ENCODE measurements at regions not wholly inside any gene's neighbourhood (a gene's known extent, or its start where the extent isn't known, plus 50 kb on each side); places are given as distances from the start of the nearest gene placed in this dataset.
A peak's percentile ranks its signal among the peaks of the same experiment; 100 is the strongest.

DNA sequence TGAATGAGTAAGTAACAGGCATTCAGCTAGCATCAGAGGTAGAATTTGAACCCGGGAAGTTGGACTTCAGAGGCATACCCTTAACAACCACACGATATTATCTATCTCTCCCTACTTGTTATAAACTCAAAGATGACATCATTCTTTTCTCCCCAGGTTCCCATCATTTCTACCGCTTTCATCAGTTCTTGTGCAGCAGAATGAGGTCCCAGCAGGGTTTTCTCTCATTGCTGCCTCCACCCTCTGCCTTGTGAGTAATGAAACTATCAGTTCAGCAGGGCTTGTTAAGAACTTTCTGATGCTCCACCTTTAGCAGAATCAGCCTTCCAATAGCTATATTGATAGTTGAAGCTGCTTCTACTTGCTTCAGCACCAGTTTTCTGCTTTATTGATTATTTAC is 487.5 kb upstream of the KCNMB2 start:
- DNase-seq (ENCODE audit: low read depth, low spot score) = no peak

DNA sequence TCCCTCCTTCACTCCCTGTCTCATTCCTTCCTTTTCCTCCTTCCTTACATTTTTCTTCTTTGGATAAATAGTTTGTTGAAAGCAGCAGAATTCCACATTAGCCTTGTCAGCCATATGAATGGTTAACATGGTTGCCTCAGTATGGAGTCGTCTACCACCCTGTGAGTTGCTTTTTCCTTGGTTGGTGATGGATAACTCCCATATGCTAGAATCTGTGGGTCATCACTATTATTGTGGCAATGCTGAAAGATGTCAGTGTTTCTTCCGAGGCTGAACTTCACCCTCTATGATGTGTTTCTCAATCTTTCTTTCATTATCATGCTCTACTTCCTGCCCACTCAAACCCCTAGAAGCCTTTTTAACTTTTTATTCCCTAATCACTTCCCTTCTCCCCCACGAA is 481.8 kb upstream of the KCNMB2 start:
- no peak for DNase-seq (ENCODE audit: low read depth, low spot score)

DNA sequence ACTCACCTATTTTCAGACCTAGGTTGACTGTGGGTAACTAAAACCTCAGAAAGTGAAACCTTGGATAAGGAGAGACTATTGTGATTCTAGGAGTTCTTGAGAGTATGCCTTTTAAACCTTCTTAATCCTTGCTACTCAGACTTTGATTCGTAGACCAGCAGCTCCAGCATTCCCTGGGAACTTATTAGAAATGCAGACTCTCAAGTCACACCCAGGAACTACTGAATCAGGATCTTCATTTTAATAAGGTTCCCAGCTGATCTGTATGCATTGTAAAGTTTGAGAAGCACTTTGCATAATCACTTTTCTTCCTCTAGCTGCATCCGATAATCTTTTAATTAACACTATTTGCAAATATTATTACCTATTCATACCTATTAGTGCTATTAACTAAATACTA is 480.3 kb upstream of the KCNMB2 start:
- DNase-seq (ENCODE audit: low read depth, low spot score) = no peak

DNA sequence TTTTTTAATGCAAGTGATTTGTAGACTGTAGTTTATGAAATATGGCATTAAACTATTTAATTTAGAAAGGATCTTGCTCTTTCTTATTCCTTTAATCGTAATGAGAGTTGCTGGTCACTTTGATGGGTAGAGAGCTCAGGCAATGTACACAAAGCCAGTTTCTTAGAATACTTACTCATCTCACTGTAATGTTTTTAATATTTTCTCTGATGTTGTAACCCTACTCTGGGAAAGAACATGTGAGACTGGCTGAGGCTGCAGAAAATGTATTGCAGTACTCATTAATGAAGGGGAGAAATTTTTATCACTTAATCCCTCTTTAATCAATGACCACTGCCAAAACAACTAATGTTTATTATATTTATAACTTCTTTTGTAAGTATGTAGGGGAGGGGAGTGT is 479.4 kb upstream of the KCNMB2 start:
- no peak for DNase-seq (ENCODE audit: low read depth, low spot score)

DNA sequence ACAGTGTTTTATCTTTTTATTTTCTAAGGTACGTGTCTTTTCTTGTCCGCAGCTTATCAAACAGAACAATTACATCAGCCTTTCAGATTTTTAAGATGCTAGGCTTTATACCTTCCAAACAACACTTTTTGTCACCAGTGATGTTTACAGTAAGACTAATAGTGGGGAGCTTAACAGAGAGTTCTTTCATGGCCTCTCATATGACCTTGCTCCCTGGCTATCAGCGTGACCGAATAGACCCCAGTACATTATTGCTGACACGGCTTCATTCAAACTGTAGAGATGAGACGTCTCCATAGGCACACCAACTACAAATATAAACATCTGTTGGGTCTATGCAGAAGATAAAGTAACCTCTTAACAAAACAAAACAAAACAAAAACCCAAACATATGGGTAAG is 477.6 kb upstream of the KCNMB2 start:
- DNase-seq (ENCODE audit: low read depth, low spot score) = no peak

DNA sequence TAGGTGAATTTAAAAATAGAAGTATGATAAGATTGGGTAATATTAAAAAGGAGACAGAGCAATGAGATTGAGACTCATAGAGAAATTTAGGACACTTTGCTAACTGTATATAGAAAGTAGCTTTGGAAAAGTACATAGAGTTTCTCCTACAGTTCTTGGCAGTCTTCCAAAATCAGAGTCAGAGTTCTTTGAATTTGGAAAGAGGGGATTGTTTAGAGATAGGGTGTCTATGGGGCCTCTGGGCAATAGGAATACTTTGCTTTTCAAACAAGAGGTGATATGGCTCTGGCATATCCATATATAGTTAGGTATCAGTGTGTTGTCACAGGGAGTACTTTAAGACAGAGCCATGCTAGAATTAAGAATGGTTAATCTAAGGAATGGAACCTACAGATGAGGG is 477.1 kb upstream of the KCNMB2 start:
- no peak for DNase-seq (ENCODE audit: low read depth, low spot score)

DNA sequence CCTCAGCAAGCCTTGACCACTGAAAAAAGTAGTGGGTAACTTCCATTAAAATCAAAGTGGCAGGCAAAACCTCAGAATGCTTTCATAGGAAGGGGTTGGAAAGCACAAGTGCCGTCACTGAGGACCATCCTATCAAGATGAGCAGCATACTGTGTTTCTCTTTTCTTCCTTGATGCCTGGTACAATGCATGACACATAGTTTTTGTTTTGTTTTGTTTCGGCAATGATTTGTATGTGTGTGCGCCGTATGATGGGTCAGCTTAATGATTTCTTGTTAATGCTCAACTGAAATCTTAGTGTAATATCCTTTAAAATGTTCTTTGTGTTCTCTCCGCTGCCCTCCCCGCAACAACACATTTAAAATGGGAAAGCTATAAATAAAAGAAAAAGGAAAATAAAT is 476.4 kb upstream of the KCNMB2 start:
- DNase-seq (ENCODE audit: low read depth, low spot score) = no peak

DNA sequence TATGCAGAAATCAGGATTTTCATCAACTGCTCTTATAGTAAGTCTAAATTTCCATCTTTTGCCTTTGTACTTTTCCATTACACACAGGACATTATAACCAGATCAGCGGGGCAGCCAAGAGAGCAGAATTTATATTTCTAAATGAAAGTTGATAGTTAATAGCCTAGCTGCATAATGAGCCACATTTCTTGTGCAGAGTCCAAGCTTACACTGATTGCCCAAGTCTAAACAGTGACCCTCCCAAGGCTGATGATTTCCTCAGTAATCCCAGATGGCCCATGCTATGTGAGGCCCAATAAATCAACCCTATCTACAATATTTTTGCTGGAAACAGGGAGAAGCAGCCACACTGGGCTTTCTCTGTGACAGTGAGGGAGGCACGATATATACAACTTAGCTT is 475.8 kb upstream of the KCNMB2 start:
- DNase-seq (ENCODE audit: low read depth, low spot score) = no peak

DNA sequence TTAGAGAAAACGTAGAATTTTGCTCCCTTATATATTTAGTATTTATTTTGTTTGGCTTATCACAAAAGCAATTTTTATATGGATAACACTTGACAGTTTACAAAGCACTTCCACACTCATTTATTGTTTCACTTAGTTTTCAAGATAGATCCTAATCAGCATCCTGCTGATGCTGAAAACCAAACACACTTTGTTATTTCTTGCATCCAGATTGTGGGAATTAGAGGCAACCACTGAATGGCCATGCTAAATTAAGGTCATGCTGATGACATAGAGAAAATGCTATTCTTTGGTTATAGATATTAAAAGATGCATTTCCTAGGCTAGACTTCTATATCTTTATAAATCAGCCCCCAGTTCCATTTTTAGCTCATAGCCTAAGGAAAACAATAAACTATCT is 474.1 kb upstream of the KCNMB2 start:
- DNase-seq (ENCODE audit: low read depth, low spot score) = no peak

DNA sequence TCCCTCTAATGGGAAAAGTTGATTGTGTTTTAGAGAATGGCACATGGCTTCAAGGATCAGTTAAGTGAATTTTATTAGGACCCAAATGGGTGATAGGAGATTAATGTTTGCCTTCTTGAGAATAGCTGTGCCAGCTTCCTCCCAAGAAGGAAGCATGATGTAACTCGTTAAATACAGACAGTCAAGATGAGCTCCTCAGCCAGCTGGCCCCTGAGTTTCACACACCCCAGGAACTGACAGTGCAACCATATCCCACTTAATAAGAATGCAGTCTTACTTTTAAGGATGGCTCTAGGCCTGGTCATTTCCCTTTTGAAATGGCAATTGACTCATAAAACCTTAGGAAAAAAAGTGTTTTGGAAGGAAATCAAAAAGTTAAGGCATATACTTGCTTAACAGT is 472.8 kb upstream of the KCNMB2 start:
- DNase-seq (ENCODE audit: low read depth, low spot score) = no peak

DNA sequence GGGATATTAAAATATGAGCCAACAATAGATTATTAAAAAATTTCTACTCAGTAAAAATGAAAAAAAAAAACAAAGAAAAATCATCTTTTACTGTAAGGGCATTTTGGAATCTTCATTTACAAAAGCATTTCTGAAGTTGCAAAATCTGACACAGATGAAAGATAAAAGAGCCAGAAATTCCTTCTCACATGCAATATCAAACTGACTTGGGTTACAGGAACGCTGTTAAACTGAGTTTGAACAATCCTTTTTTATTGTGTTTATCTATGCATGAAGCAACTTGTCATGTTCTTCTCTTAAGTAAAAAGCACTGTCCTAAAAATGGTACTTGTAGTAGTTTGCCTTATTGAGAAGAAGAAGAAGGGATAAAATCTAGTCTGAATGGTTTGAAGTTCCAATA is 468.5 kb upstream of the KCNMB2 start:
- no peak for DNase-seq (ENCODE audit: low read depth, low spot score)

DNA sequence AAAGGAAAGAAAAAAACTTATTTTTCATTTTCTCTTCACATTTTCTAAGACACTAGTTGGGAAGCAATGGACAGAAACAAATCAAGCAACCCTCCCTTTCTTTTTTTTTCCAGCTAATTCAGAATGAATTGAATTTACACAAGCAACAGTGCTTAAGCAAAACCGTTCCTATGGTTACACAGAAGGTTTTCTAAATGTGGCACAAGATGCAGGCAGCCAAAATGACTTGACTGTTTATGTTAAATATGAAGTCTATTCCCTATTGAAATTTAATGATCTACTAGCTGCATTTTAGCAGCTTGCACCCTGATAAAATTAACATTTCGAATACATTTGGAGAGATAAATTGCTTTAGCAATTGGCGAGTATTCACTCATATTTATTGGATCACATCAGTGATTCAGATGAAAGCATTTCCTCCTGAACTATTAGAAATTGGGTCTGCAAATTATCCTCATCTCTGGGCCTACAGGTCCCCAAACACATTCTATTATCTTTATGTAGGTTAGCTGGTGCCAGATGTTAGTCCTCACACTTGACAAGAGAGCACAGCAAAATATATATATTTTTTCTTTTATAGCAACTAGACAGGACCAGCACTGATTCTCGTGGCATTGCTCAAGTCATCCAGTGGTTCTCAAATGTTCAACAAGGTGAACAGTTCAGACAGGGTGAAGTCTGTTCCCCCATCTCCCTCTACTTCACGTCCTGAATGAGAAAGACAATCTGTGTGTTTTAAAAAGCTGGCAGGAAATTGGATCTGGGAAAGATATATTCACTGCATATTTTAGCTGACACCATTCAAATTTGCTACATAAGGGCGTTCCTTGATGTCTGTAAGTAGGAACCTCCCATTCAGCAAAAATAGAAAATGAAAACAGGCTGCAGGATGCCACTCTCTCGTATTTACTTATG is 463.6 kb upstream of the KCNMB2 start:
- DNase-seq (ENCODE audit: low read depth, low spot score) = no peak

DNA sequence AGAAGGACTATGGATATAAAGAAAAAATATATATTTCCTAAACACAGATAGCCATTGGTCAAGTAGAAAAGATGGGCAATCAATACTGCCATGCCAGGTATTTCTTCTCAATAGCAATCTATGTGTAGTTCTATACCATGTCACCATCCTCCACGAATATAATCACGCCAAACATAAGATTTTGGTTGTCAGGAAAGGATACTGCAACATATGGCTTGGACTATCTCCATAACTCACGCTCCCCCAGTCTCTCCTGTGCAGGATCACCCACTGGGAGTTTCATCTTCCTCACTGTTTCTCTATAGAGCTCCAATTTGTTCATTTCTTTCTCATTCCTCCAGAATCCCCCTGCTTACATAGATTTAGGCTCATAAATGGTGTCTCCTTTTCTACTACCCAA is 462.9 kb upstream of the KCNMB2 start:
- no peak for DNase-seq (ENCODE audit: low read depth, low spot score)

DNA sequence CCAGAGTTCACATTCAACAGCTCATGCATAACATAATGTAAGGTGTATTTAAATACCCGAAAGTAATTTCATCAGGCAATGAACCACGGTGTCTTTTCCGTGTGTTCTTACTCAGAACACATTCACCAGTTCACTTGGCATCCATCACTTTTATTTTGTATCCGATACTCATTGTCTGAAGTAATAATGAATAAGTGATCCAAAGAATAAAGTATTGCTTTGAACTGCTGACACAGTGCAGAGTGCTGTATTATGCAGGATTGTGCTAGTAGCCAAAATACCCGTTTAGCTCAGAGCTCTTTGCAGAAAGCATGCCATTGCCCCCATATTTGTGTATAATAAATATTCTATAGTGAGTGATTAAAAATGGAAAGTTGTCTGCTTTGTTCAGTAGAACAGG is 460.9 kb upstream of the KCNMB2 start:
- DNase-seq (ENCODE audit: low read depth, low spot score) = no peak

DNA sequence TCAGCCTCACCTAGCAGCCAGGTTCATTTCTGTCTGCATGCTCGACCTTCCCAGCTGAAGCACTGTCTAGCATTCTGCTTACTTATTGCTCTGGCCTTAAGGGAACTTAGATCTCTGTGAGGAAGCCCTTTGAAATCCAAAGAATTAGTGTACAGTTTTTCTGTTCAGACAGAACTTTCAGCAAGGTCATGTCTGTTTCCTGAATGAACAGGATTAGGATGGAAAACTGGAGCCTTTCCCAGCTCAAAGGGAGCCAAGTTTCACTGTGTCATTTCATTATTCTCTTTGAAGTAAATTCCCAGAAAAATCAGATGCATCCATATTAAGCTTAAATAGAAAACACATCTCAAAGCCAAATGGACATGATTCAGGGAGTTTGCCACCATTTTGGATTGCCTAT is 457.3 kb upstream of the KCNMB2 start:
- DNase-seq (ENCODE audit: low read depth, low spot score) = no peak

DNA sequence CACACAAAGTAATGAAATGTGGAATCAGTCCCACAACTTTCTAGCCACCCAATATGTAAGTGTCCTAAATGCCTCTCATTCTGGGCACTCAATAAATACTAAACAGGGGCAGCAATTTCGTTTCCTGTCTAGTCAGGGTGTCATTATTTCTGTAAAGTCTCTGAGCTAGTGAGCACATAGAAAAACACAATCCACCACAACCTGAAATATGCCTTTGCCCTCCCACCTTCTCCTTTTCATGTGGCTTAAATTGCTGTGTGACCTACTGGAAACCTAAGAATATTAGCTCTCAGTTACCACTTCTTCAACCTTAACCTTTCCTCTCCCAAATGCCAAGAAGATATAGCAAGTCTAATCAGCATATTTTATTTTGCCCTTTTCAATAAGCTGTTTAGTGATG is 456.3 kb upstream of the KCNMB2 start:
- DNase-seq (ENCODE audit: low read depth, low spot score) = no peak

DNA sequence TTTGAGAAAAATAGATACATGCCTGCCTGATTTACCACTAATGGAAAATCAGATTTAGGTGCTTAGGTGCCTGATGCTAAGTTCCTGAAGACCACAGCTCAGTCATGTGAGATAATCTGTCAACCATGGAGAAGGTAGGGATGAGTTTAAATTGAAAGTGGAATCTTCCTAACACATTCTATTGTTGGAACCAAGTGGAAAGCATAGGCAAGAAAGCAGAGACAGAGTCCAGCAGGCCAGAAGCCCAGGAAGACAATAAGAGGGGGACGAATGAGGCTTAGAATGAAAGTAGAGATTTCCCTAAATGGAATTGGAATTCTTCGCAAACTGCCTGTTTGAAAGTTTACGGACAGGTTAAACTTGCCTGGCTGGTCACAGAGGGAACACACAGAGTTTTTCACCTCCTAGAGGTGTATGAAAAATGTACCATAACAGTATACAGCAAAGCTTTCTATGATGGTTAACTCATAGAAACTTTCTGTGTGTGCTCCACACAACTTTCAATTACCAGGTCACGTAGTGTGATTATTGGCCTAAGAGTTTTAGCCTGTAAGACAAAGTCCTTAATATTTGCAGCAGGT is 453.8 kb upstream of the KCNMB2 start:
- no peak for DNase-seq (ENCODE audit: low read depth, low spot score)

DNA sequence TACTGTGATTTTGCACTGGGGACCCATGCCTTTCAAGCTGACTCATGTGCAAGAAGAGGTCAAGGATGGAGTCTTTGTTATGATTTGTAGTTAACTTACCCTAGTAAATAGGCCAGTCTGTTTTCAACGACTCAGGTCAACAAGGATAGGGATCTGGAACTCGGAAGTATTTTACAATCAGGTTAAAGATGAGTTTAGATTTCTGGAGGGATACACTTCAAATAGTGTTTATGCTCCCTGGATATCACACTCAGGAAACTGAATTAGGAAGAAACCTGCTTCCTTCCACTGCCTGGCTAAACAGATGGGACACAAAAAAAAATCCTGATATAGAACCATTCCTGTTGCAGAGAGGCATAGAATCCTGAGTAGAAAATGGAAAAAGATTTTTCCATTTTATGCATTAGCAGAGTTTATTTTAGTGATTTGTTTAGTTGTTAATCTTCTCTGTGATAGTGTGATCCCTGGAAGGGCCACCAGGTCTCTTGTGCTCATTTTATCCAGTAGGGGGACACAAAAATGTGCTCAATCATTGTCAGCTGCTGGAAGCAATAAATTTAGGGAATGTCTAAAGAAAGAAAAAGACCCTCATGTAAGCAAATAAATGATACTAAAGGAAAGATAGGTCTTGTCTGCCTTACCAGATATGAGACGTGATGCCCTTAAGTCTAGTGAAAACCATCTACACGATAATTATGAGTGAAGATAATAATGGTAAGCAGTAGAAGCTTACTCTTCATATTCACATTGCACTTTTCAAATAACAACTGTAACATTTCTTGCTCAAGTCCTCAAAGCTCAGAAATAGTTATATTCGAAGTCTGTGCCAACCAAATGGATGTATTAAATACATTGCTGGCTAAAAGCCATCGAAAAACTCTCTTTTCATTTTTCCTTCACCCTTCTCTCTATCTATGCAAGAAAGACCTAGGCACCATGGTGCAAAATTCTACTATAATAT is 452.1 kb upstream of the KCNMB2 start:
- no peak for DNase-seq (ENCODE audit: low read depth, low spot score)

DNA sequence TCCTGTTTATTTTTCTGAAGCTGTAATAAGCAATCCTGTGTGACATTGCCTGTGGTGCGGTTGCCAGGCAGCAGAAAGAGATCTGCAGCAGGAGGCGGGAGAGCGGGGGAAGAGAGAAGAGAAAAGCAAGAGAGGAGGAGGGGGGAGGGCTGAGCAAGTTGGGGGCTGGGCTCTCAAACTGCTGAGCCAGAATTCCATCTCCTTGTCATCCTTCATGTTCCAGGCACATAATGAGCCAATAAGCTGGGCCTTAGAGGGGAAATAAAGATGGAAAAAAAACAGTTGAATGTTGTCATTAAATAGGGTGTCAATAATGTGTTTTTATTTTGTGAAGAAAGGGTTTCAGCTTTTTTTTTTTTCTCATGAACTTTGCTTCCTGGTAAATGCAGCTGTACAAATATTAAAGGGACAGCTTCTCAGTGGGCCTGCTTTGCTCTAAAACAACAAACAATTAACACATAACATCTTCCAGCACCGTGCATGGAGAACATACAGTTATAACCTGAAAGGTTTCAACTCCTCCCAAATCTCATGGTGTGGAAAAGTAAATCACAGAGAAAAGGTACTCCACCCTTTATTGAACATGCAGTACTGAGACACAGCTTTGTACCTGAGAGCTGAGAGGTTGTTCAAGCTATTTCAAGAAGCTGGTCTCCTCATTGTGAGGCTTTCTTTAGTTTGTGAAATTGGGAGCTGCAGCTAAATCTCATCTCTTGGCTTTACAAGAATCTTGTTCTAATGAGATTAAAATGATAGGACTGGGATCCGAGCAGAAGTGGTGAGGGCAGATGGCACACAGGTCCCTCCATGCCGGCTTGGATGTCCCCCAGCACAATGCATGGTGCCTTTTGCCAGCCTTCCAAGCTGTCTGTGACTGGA is 451.1 kb upstream of the KCNMB2 start:
- peak; percentile 90 for DNase-seq (ENCODE audit: low read depth, low spot score)

DNA sequence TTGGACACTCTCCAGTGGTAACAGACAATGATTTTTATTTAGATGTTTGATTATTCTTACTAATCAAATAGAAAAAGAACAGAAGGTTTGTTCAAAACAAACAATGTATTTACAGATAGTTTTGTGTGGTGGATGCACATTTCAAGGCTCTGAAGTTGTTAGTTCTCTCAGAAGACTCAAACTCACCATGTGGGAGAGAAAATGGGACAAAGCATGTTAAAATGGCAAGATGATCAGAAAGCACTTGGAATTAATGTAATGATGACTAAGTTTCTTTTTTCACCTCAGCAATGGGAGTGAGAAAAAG is 450.5 kb upstream of the KCNMB2 start:
- DNase-seq (ENCODE audit: low read depth, low spot score) = no peak

DNA sequence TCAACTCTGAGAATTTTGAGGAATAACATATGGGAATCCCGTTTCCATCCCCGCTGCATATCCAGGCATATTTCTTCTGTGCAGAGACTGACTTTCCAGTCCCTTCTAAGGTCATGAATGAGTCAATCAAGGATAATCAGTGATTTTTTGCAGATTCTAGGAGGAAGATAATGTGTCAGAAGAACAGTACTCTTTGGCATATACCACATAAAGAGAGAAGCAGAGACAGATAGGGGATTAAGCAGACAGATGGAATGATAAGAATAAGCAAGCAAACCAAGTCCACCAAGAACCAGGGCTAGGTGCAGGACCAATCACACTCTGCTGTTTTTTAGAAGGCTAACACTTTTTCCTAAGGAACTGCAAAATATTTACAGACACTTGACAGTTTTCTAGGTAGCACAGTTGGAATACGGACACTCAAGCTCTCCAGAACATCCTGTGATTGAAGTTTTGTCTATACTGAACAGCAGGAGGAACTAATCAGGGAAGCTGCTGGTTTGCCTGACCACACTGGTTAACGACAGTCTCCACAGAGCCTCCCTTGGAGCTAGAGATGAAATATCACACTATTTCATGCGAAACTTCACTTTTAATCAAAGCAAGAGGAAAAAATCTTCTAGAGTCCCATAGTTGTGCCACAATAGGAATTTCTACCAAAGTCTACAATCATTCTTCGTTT is 450.0 kb upstream of the KCNMB2 start:
- DNase-seq (ENCODE audit: low read depth, low spot score) = no peak
